SK-N-SH (cell line): ENCODE measurements at regions not wholly inside any gene's neighbourhood (a gene's known extent, or its start where the extent isn't known, plus 50 kb on each side); places are given as distances from the start of the nearest gene placed in this dataset.
A peak's percentile ranks its signal among the peaks of the same experiment; 100 is the strongest.

ENCODE experiments used
- CTCF ChIA-PET: fragments of 300-600, 350-600 bp; formaldehyde crosslinking; extraction: SDS; loops from one replicate; lab custom pipeline; 2021; lab: Yijun Ruan, JAX
- POLR2A ChIA-PET: fragments of 350-600 bp; sonication (Branson Sonifier 250); formaldehyde crosslinking; extraction: SDS; loops from one replicate; lab custom pipeline; 2020; ENCODE audit warnings: antibody characterized with exemption, inconsistent platforms; lab: Yijun Ruan, JAX
- DNase-seq: peaks from one replicate; pipeline ENCODE4 v3.0.0; 2012
- H2AFZ ChIP-seq: fragments of 200-600 bp; sonication (generic); 2 replicates; pipeline ENCODE4 v1.8.1; 2016; ENCODE audit warnings: antibody characterized with exemption, mild to moderate bottlenecking, low read depth
- H3F3A ChIP-seq: fragments of 200-600 bp; sonication (generic); replicated peaks from 2 replicates; pipeline ENCODE3; 2016; ENCODE audit warnings: antibody characterized with exemption, mild to moderate bottlenecking; ENCODE audit not compliant: insufficient read depth
- H3K27ac ChIP-seq, 2 experiments: fragments of 200-500 bp in 1 of 2; fragments of 200-600 bp in 1 of 2; sonication (Bioruptor generic) in 1 of 2; sonication (generic), shearing (Covaris generic) in 1 of 2; 2 replicates each; pipeline versions ENCODE4 v1.5.1 to v1.6.1; 2014 to 2016; ENCODE audit warnings: low read depth in 2 of 2, inconsistent platforms in 1 of 2, low read length in 1 of 2, mild to moderate bottlenecking in 1 of 2, mixed read lengths in 1 of 2
- H3K27me3 ChIP-seq: fragments of 200-600 bp; sonication (generic), shearing (Covaris generic); 2 replicates; pipeline ENCODE4 v1.6.1; 2016; ENCODE audit warnings: mixed run types; ENCODE audit not compliant: insufficient read depth
- H3K36me3 ChIP-seq, 2 experiments: fragments of 200-500 bp in 1 of 2; fragments of 200-600 bp in 1 of 2; sonication (Bioruptor generic) in 1 of 2; sonication (generic) in 1 of 2; replicated peaks in 1 of 2; 2 replicates each; pipeline versions ENCODE3 to v1.5.1; 2014 to 2016; ENCODE audit warnings: low read length in 1 of 2, mild to moderate bottlenecking in 1 of 2; ENCODE audit not compliant: insufficient read depth in 2 of 2, control insufficient read depth in 1 of 2
- H3K4me1 ChIP-seq, 2 experiments: fragments of 200-500 bp in 1 of 2; fragments of 200-600 bp in 1 of 2; sonication (Bioruptor generic) in 1 of 2; sonication (generic), shearing (Covaris generic) in 1 of 2; 2 replicates each; pipeline versions ENCODE4 v1.5.1 to v1.6.1; 2014 to 2016; ENCODE audit warnings: low read depth in 1 of 2, low read length in 1 of 2, mixed run types in 1 of 2; ENCODE audit not compliant: insufficient read depth in 2 of 2, control insufficient read depth in 1 of 2
- H3K4me2 ChIP-seq: fragments of 200-600 bp; sonication (generic), shearing (Covaris generic); 2 replicates; pipeline ENCODE4 v1.6.1; 2017; ENCODE audit warnings: mixed run types
- H3K4me3 ChIP-seq, 2 experiments: fragments of 200-500 bp in 1 of 2; fragments of 200-600 bp in 1 of 2; sonication (Bioruptor generic) in 1 of 2; sonication (generic), shearing (Covaris generic) in 1 of 2; 2 replicates each; pipeline versions ENCODE4 v1.5.1 to v1.8.1; 2014 to 2016; ENCODE audit warnings: low read depth in 2 of 2, inconsistent platforms in 1 of 2, low read length in 1 of 2, mild to moderate bottlenecking in 1 of 2, mixed read lengths in 1 of 2, moderate library complexity in 1 of 2
- H3K79me2 ChIP-seq: fragments of 200-600 bp; sonication (generic); 2 replicates; pipeline ENCODE4 v1.8.1; 2017; ENCODE audit warnings: mild to moderate bottlenecking; ENCODE audit not compliant: insufficient read depth
- H3K9ac ChIP-seq: fragments of 200-600 bp; sonication (generic); 2 replicates; pipeline ENCODE4 v1.6.1; 2017; ENCODE audit warnings: mixed run types
- H3K9me2 ChIP-seq: fragments of 200-600 bp; sonication (generic); 2 replicates; pipeline ENCODE4 v1.6.1; 2017; ENCODE audit warnings: mixed run types
- H3K9me3 ChIP-seq: fragments of 200-600 bp; sonication (generic); 2 replicates; pipeline ENCODE4 v1.6.1; 2017; ENCODE audit warnings: mixed run types, mild to moderate bottlenecking, moderate library complexity
- H4K20me1 ChIP-seq: fragments of 200-600 bp; sonication (generic); 2 replicates; pipeline ENCODE4 v1.6.1; 2017; ENCODE audit warnings: mild to moderate bottlenecking, mixed run types; ENCODE audit not compliant: insufficient read depth
- EP300 ChIP-seq, 2 experiments: IDR thresholded peaks; 2 replicates each; pipeline versions ENCODE4 v1.4.0 to v1.6.1; 2012; ENCODE audit warnings: borderline replicate concordance in 1 of 2, low read depth in 1 of 2, low read length in 1 of 2
- FOXM1 ChIP-seq: IDR thresholded peaks from 2 replicates; pipeline ENCODE4 v1.4.0; 2012; ENCODE audit warnings: low read depth, mild to moderate bottlenecking
- GABPA ChIP-seq: IDR thresholded peaks from 2 replicates; pipeline ENCODE4 v1.4.0; 2012; ENCODE audit warnings: low read depth, mild to moderate bottlenecking
- GATA2 ChIP-seq: sonication (generic); formaldehyde crosslinking; IDR thresholded peaks from 2 replicates; pipeline ENCODE4 v1.5.0; 2020; ENCODE audit warnings: mild to moderate bottlenecking, missing genetic modification reagents
- MEF2A ChIP-seq: IDR thresholded peaks from 2 replicates; pipeline ENCODE4 v1.4.0; 2012; ENCODE audit warnings: low read depth, borderline replicate concordance
- MXI1 ChIP-seq: IDR thresholded peaks from 2 replicates; pipeline ENCODE4 v1.6.1; 2012; ENCODE audit warnings: mild to moderate bottlenecking, low read depth, low read length, improper control_type of control experiment
- RCOR1 ChIP-seq: fragments of 150-350 bp; IDR thresholded peaks from 2 replicates; pipeline ENCODE4 v1.6.1; 2017; ENCODE audit warnings: antibody characterized with exemption, low read length
- REST ChIP-seq: IDR thresholded peaks from 2 replicates; pipeline ENCODE4 v1.6.1; 2012; ENCODE audit warnings: mild to moderate bottlenecking, low read depth, low read length, moderate library complexity
- SIN3A ChIP-seq: IDR thresholded peaks from 2 replicates; pipeline ENCODE4 v1.6.1; 2012; ENCODE audit warnings: low read depth, mild to moderate bottlenecking, low read length, moderate library complexity, borderline replicate concordance
- SMC3 ChIP-seq: IDR thresholded peaks from 2 replicates; pipeline ENCODE4 v1.6.1; 2012; ENCODE audit warnings: low read depth, low read length, improper control_type of control experiment
- USF1 ChIP-seq: IDR thresholded peaks from 2 replicates; pipeline ENCODE4 v1.4.0; 2012; ENCODE audit warnings: low read depth, borderline replicate concordance
- ZBTB33 ChIP-seq: IDR thresholded peaks from 2 replicates; pipeline ENCODE4 v1.4.0; 2012; ENCODE audit warnings: low read depth, borderline replicate concordance
- WGBS: methylation state at CpG from one replicate; pipeline ENCODE4 v1.1.6; 2017; ENCODE audit warnings: low lambda C conversion rate; 5-methylcytosine and 5-hydroxymethylcytosine counted together

- H3K9ac ChIP-seq: no peak overlapping the region
- no peaks in the 10 kb centered on the region for H3K36me3 ChIP-seq
- no peak overlapping the region for H3K4me2 ChIP-seq
- 51% methylated on average over 5 of the region's 5 CpGs for WGBS
- H3F3A ChIP-seq: no peaks in the 10 kb centered on the region
- no peak overlapping the region for H2AFZ ChIP-seq
- DNase-seq: no peak
- no peak for TF ChIP-seq FOXM1
- TF ChIP-seq EP300 (IDR thresholded peaks at IDR 0.05; ENCODE audit: borderline replicate concordance in 1 of 2, low read depth in 1 of 2, low read length in 1 of 2): no peak
- no peak for TF ChIP-seq GABPA
- no peak for TF ChIP-seq RCOR1
- TF ChIP-seq USF1: no peak
- no peak for TF ChIP-seq SIN3A
- no peak for TF ChIP-seq SMC3
- no peak for TF ChIP-seq ZBTB33
- no peak for TF ChIP-seq MEF2A
- no peaks in the 10 kb centered on the region; the same call in 1 of the 2 replicates for H3K27me3 ChIP-seq
- H3K79me2 ChIP-seq: no peaks in the 10 kb centered on the region
- no peak overlapping the region for H3K27ac ChIP-seq
- no peaks in the 10 kb centered on the region for H3K9me2 ChIP-seq
- ChIA-PET POLR2A (no interaction called here), CTCF (interaction anchor here (1.1 kb wide), 1 partner anchor 66 kb away, joined by 3 read pairs; no protein-coding TSS in a partner anchor)
- H3K4me3 ChIP-seq: no peak overlapping the region
- no peaks in the 10 kb centered on the region for H3K9me3 ChIP-seq
- H4K20me1 ChIP-seq: no peaks in the 10 kb centered on the region
- peaks cover 0 to 19% of the 10 kb centered on the region in 2 experiments; a peak in 1 of 4 replicates for H3K4me1 ChIP-seq
These were observed 81.8 kb upstream of the EGLN3 start for GRCh38 chr14:34032720-34033119.

- Histone ChIP-seq H3K79me2 (no peaks in the 10 kb centered on the region), H3F3A (no peaks in the 10 kb centered on the region), H4K20me1 (no peaks in the 10 kb centered on the region), H3K9ac (no peak overlapping the region), H3K36me3 (no peaks in the 10 kb centered on the region), H3K9me2 (no peaks in the 10 kb centered on the region), H3K27me3 (no peaks in the 10 kb centered on the region; the same call in 1 of the 2 replicates), H3K4me3 (no peak overlapping the region), H2AFZ (no peak overlapping the region), H3K4me1 (peaks cover 0 to 17% of the 10 kb centered on the region in 2 experiments; a peak in 1 of 4 replicates), H3K4me2 (no peak overlapping the region), H3K9me3 (no peaks in the 10 kb centered on the region), H3K27ac (no peak overlapping the region)
- CTCF ChIA-PET: interaction anchor here (1.3 to 2.2 kb wide), 2 partner anchors 68 to 191 kb away, joined by 3 to 6 read pairs; no protein-coding TSS in a partner anchor
- 29% methylated on average over 1 of the region's 1 CpG for WGBS
- TF ChIP-seq REST: no peak
- 0 out of 2 replicates have a peak, but pooled peaks have one; percentile 28 for TF ChIP-seq MXI1
- TF ChIP-seq SMC3: no peak
- TF ChIP-seq GATA2: peak; percentile 76
- POLR2A ChIA-PET: no interaction called here
- DNase-seq: peak; percentile 29
These were observed 80.0 kb upstream of the EGLN3 start for GRCh38 chr14:34030864-34031263.
